ENCODE measurements at regions not wholly inside any gene's neighbourhood (a gene's known extent, or its start where the extent isn't known, plus 50 kb on each side); places are given as distances from the start of the nearest gene placed in this dataset.

DNA sequence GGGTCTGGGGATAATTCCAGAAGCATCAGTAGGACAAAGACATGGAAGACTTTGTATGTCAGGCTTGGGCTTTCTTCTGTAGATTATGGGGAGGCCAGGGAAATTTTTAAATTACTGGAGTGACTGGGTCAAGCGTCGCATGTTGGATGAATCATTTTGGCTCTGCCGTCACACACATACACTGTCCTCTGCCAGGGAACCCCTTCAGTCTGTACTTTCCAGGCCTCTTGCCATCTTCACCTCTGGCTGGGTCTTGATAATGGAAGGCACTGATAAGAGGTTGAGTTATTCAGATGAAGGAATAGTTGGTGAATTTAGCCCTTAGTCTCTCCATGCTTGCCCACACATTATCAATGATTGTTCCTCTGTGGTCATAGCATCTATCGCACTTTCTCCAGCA lies 895.1 kb upstream of the CELF4 start:
- ATAC-seq (ENCODE audit: poor library complexity) = no peak

DNA sequence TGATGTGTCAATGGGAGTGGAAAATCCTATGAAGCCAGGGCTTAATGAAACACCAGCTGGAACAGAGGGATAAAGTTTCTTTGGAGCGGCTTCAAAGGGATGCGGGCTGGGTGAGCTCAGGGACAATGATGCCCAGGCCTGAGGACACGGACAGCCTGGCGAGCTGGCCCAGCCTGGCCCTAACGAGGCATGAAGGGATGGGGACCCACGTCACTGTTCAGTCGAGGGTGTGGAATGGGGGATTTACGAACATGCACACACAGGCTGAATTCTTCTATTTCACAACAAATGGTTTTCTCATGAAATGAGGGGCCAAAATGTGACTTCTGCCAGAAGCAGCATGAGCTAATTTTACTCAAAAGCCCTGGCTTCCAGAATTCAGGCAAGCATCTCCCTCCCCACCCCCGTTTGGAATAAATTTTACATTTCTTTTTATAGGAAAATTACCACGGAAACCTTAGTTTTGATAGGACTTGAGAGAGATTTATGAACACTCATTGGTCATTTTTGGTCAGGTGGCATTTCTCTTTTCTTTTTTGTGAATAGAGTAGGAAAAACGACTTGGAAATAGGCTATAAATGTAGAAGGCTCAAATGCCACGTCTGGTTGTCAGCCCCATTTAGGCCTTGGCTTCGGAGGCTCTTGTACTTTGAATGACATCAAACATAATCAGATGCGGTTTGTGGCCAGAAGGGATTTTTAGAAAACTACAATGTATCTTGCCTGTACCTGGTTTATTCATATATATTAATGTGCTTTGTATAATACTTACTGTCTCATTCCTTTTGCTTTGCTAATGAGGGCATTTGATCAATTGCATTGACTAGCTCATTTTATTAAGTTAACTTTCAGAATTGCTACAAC lies 893.8 kb upstream of the CELF4 start:
- intact Hi-C loops (cut with DNase I) = no loop called here
- DNase-seq (no peak), ATAC-seq (ENCODE audit: poor library complexity) (no peak)

More for the DNA sequence above, 895.1 kb upstream of the CELF4 start:
- no peak for DNase-seq
- intact Hi-C loops (cut with DNase I) = no loop called here

DNA sequence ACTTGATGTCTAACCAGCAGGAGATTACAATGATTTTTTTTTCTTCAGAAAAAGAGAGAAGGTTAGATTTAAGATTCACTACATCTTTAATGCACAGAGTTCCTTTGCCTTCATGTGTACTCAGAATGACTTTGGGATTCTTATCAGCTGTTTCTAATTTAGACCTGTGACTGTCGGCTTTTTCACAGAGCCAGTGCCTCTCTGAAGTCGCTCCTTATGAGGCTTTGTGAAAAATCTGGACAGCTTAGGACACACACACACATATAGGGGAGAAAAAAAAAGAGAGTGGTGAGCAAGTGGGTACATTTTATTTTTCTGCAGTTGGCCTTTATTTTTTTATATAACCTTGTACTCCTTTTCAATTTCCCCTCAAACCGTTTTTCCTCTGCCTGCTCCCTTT lies 893.1 kb upstream of the CELF4 start:
- ATAC-seq (ENCODE audit: poor library complexity) = peak; percentile 61
- DNase-seq = no peak
- intact Hi-C loops (cut with DNase I) = no loop called here

DNA sequence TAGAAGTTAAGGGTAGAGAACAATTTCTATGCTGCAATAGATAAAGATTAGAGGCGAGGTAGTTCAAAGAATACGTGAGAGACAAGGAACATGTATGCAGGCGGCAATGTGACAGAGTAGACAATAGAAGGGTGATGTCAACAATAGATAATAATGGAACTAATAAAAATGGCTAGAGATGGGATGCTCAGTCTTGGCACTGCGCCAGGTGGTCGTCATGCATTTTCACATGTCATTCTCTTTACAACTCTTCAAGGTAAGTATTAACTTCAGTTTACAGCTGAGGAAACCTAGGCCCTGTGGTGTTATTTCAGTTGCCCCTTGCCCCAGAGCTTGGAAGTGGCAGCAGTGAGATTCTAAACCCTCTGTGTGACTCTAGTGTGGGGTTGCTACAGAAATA lies 890.7 kb upstream of the CELF4 start:
- ATAC-seq (ENCODE audit: poor library complexity) (no peak), DNase-seq (no peak)
- intact Hi-C loops (cut with DNase I) = no loop called here

DNA sequence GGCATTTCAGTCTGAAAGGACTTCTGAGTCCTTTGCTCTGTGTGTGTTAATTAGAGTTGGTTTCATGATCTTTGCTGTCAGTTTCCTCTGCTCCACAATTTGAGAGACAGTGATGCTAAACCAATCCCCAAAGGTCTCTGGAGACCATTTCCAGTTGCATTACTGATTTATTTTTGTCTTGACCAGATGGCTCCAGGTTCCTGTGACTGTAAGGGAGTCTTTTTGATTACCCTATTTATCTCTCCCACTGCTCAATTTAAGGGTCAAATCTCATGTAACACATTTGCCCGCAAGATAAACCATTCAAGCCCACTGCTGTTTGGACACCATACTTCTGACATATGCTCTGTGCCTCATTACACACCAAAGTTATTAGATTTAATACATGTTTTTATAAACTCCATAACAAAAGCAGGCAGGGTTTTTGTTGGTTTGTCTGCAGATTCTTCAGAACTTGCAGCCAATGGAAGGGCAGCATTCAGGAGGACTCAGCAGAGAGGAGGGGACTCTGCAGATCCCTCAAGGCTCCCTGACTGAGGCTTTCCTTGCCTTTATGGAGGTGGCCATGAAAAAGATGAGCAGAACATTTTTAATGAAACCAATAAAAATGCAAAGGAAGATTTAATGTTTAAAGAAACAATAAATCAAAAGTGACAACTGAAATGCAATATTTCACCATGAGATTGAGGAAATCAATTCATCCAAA lies 889.3 kb upstream of the CELF4 start:
- DNase-seq = no peak
- intact Hi-C loops (cut with DNase I) = no loop called here
- no peak for ATAC-seq (ENCODE audit: poor library complexity)

DNA sequence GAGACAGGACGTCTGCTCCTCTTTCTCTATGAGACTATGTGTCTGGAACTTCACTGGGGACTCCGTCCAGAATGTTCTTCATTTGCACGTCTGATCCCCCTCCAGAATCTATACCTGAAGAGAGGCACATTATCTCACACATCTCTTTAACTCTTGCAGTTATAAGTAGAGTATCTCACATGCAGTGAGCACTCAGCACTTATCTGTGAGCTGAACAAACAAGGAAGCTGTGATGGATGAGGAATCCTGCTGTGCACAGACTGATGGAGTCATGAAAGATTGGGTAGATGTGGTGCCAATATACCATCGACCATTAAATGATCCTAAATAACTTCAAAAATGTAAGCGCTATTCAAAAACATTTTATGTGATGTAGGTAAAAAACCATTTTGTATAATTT lies 888.3 kb upstream of the CELF4 start:
- DNase-seq (no peak), ATAC-seq (ENCODE audit: poor library complexity) (no peak)
- intact Hi-C loops (cut with DNase I) = no loop called here

DNA sequence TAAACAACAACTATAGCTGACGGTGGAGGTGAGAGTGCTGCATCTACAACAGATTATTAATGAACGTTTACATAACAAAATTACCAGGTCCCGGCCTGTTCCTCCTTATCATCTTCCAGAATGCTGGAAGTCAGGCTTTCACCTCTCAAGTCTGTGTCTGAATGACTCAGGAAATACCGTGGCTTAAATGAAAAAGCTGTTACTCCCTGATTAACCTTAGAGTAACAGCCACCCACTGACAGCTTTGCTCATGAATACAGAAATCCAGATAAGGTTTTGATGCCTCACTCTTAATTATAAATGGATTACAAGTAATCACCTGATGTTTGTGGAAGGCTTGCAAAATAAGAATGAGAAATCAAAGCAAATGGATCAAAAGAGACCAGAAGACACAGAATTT lies 885.3 kb upstream of the CELF4 start:
- intact Hi-C loops (cut with DNase I) = no loop called here
- ATAC-seq (ENCODE audit: poor library complexity) (no peak), DNase-seq (no peak)

DNA sequence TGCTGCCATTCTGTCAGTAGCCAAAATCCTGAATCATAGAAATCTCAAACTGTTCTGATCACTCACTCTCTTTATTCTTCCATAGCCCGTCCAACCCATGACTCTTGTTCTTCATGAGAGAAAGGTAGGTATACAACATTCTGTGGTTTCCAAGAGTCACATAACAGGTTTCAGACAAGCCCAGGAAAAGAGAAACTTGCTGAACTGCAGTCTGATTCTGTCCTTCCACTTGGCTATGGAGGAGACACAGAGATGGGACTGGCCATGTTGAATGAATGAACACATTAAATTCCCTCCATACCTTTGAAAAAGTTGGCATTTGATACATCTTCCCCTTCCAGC lies 880.2 kb upstream of the CELF4 start:
- no peak for DNase-seq
- ATAC-seq (ENCODE audit: poor library complexity) = no peak
- intact Hi-C loops (cut with DNase I) = no loop called here

DNA sequence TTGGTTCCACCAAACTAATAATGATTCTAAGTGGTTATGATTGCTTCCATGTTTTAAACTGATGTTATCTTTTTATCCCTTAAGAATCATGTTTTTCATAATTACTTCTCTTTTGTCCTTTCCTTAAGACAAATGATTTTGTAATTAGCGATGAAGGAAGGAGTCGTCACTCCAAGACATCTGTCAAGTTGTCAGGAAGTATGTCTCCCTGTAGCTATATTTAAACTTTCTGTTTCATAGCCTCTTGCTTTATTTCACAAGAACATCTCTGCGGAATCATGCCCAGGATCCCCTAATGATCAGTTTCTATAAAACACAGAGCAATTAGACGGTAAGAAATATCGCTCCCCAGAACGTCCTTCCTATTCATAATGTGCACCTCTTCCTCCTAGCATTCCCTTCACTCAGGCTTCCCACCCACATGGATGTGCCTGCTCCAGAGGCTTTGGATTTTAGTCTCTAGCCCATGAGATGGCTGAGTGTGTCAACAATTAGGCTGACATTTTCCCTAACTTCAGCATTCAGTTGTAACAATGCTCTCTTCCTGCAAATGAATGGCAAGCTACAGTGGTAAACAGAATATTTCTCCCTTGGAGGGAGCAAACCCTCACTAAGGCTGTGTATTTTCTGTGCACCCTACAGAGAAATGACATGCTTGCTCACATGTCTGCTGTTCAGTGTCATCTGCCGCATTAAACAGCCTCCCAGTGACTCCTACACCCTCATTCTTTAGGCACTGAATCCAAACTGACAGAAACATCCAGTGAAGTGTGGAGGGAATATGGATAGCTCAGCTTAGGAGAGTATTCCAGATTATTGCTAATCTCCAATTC lies 879.6 kb upstream of the CELF4 start:
- intact Hi-C loops (cut with DNase I) = no loop called here
- ATAC-seq (ENCODE audit: poor library complexity) (no peak), DNase-seq (no peak)

DNA sequence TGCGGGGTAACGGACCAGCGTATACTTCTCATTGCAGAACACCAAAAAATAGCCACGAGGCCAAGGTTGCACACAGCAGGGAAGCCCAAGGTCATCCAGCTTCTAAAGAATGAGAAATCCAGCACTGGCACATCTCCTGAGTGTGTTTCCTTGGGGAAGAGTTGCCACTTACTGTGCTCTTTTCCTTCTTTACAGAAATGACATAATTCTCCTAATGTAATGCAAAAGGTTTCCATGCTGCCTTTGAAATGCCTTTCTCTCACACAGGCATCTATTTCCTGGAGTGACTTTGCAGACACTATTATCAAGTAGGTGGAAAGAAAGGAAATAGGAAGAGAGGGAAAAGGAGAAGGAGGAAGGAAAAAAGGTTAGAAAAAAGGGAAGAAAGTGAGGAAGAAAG lies 862.1 kb upstream of the CELF4 start:
- no peak for DNase-seq
- intact Hi-C loops (cut with DNase I) = no loop called here
- ATAC-seq (ENCODE audit: poor library complexity) = no peak

DNA sequence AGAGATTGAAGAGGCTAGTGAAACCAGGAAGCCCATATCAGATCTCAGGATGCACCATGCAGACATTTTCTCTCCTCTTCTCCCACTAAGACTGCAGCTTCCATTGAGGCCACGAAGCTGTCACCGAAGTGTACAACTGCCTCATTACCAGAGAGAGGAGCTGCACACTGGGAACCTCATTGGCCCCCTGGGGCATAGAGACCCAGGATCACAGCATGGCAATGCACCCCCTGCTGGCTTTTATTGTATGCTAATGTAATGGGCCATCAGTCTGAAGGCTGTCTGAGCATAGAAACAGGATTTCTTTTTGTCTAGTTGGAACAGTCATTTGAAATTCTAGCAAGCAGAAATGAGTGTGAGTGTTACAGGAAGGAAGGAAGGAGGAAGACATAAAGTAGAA lies 861.6 kb upstream of the CELF4 start:
- intact Hi-C loops (cut with DNase I) = no loop called here
- ATAC-seq (ENCODE audit: poor library complexity) (no peak), DNase-seq (no peak)

DNA sequence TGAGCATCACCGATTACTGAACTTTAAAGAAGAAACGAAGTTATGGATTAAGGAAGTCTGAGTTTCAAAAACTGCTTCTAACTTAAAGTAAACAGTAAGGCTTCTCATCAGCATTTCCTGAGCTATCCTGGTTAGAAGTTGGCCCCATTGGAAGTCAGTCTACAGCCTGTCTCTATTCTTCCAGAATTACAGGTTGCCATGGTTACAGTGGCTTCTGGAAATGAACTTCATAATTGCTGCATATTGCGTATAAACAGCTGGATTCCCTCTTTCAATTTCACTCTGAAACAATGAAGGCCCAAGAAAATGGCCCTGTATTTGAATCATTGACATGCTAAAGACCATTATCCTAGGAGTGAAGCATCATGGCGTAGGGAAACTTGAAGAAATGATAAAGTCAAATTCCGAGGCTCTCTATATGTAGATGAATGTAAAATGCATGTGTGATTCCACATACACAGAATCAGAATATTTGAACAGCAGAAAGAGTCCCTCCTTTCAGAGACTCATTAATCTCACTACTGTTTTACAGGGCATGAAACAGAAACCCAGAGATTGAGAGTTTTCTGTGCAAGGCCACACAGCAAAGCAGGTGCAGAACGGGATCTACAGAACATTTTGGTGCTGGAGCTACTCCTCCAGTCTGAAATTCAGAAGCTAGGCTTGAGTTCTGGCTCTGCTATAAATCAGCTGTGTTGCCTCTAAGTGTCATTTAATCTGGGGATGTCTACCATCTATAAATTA lies 856.4 kb upstream of the CELF4 start:
- ATAC-seq (ENCODE audit: poor library complexity) = no peak
- intact Hi-C loops (cut with DNase I) = no loop called here
- DNase-seq = no peak

DNA sequence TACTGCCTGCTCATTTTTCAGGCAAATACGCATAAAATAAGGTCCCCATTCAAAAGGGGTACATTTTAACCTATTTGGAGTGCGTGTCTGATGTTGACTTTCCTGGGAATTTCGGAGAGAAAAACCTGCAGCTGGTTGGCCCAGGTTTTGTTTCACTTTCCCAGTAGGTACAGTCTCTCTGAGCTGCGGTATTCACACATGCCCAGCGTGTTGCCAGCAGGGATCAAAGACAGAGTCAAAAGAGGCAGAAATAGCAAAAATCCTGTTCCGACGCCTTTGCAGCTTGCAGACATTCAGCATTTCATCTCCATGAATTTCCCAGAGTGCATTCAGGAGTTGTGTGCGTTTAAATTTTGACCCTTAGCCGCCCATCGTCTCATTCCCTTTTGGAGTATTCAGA lies 855.4 kb upstream of the CELF4 start:
- intact Hi-C loops (cut with DNase I) = no loop called here
- DNase-seq = no peak
- ATAC-seq (ENCODE audit: poor library complexity) = no peak

DNA sequence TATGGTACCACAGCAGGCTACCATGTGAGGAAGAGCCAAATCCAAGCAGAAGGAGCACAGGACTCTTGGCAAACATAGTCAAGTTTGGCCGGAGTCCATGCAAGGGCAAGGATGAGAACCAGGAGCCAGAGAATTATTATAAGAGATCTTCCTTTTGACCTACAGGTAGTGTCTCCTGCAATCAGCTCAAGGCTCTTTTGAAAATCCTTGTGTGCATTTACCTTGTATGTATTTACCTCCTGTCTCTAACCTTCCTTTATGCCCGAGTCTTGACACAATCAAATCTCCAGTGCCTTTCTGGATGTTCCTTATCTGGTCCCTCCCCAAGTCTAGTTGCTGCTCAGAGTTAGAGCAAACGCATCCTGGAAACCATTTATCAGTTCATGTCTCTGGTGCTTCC lies 855.0 kb upstream of the CELF4 start:
- intact Hi-C loops (cut with DNase I) = no loop called here
- ATAC-seq (ENCODE audit: poor library complexity) = no peak
- no peak for DNase-seq

DNA sequence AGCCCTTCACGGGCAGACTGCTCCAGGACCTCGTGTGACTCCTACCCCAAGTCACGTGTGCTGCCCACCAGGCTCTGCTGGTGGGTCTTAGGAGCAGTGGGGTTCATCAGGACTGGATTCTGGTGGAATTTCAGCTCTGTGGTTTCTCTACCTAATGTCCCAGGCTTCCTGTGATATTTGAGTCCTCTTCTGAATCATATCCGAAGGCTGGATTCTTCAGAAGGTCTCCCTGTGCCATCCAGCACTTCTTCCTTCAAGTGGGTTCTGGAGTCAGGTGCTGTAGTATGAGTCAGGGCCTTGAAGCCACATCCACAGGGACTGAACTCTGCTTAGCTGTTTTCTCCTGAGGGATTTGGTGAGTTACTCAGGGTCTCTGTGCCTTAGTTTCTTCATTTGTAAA lies 850.2 kb upstream of the CELF4 start:
- DNase-seq = no peak
- ATAC-seq (ENCODE audit: poor library complexity) = no peak
- intact Hi-C loops (cut with DNase I) = no loop called here

DNA sequence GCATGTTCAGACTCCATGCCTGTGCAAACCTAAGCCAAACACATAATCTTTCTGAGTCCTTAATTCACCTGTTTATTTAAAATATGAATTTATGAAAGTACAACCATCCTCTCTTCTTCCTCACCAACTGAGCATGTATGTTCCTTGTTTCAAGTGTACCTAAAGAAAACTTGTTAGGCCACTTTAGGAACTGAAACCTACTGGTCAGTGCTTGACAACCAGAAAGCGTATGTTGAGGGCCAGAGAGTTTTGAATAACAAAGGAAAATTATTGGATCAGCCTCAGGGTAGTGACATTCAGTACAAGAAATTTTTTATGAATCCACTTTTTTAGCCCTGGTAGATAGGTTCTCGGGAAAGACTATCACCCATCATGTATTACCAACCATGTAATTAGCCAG lies 847.6 kb upstream of the CELF4 start:
- ATAC-seq (ENCODE audit: poor library complexity) = no peak
- intact Hi-C loops (cut with DNase I) = no loop called here
- DNase-seq = no peak

DNA sequence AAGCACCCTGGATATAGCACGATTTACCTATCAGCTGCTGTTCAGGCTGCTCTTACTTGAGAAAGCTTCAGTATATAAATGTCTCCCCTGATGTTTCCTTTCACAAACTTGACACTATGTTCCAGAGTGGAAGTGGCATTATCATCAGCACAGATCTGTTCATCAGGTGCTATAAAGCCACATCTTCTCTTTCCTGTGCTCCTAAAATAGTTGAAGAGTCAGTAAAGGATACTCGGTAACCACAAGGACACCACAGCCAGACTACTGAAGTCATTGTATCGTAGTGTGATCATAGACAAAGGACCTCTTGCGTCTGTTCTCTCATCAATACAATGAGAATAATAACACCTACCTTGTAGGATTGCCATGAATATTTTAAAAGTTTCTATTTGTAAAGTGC lies 841.0 kb upstream of the CELF4 start:
- no peak for DNase-seq
- intact Hi-C loops (cut with DNase I) = no loop called here
- ATAC-seq (ENCODE audit: poor library complexity) = no peak

DNA sequence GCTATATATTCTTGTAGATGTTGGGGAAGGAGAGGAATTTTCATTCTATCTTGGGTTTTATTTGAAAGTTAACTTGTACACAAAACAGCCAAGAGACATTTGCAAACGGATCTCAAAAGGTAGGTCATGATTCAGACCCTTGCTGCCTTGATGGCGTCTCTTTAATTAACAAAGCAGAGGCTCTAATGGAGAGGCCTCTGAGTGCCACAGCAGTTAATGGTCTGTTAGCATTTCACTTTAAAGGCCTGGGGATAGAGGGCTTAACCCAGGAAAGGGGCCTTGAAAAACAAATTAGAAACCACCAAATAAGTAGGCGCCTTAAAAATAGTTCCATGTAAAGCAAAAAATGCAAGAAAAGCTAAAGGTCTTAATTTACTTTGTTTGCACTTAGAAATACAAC lies 836.9 kb upstream of the CELF4 start:
- ATAC-seq (ENCODE audit: poor library complexity) (no peak), DNase-seq (no peak)
- intact Hi-C loops (cut with DNase I) = no loop called here

DNA sequence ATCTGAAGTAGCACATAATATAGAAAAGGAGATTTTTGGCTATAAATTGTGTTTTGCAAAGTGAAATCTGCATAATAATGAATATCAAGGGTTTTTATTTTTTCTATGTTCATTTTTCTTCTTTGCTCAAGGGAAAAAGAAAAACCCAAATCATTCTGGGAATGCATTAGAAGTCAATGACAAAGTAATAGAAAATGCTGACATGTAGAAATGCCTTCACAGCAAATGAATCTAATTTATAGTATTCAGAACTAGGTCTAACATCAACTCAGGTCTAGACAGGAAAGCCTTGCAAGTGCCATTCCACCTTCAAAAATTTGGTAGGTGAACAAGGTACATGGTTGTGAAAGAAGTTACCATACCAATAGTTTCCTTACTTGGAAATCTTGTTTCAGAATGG lies 831.5 kb upstream of the CELF4 start:
- DNase-seq (no peak), ATAC-seq (ENCODE audit: poor library complexity) (no peak)
- intact Hi-C loops (cut with DNase I) = no loop called here

All from Right ventricle myocardium superior (tissue), 1 donor.